NCI-H345 treated with DMSO at 0.1 percent for 48 hours (cell line): ENCODE measurements at regions not wholly inside any gene's neighbourhood (a gene's known extent, or its start where the extent isn't known, plus 50 kb on each side); places are given as distances from the start of the nearest gene placed in this dataset.
"Not testable (repeated sequence)": the region's sequence is repeated elsewhere in the genome, so short reads cannot be mapped to it uniquely, and the experiment has no call there.

Experiments used
- DNase-seq: peaks from one replicate; lab custom pipeline; 2025; ENCODE audit not compliant: unreplicated experiment; lab: John Stamatoyannopoulos, UW

DNA sequence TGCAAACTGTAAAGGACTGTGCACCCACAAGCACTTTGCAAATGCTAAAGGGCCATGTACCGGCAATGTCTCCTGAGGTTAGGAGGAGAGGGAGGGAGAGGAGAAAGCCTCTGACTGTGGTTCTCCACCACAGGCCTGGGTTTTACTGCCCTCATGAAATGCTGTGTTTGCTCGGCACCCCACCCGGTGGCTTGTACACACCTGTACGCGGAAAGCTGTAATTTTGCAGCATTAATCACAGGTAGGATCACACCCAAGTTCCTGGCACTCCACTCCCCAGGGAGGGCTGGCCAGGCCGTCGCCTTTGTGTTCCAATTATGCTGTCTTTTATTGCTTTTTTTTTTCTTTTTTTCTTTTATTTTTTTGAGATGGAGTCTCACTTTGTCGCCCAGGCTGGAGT is 78.5 kb upstream of the MYL10 start:
- no peak for DNase-seq

DNA sequence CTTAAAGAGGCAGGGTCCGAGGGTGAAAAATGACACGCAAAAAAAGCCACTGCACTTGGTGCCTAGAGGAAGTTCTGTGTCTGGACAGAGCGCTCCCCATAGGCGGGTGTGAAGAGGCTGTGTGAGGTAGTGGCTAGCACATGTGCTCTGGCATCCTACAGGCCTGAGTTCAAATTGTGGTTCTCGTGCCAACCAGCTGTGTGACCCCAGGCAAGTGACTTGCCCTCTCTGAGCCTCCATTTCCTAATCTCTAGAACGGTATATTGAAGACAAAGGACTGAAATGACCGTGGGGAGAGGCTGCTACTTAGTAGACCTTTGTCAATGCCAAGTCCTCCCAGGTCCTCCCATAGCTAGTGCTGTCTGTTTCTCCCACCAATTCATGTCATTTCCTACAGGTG is 79.1 kb upstream of the MYL10 start:
- no peak for DNase-seq

DNA sequence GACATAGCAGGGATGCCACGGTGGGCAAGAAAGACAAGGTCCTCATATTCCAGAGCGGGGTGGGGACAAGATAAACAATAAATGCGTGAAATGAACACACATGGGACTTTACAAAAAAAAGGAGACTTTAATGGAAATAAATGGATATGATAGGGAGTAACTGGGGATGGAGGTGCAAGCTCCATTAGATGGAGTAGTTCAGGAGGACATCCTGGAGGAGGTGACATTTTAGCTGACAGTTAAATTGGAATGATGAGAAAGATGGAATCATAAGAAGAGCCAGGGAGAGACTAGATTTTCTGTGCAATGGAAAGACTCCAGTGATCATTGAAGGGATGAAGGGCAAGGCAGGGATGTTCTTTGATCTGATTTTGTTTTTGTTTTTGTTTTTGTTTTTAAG is 83.6 kb upstream of the MYL10 start:
- no peak for DNase-seq

DNA sequence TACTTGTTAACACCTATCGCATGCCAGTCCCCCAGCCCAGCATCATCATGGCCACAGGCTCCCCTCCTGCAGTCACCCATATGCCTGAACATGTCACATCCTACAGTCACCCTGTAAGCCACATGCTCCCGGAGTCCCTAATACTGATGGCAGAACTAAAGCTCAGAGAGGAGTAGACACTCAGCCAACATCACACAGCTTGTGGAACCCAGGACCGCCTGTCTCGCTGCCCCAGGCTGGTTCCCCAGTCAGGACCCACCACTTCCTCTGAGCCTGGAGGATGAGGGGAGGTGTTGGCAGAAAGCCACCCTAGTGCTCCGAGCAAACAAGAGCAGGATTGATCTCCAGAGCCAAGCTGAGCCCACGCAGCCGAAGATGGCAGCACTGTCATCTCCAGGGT is 85.0 kb upstream of the MYL10 start:
- no peak for DNase-seq

DNA sequence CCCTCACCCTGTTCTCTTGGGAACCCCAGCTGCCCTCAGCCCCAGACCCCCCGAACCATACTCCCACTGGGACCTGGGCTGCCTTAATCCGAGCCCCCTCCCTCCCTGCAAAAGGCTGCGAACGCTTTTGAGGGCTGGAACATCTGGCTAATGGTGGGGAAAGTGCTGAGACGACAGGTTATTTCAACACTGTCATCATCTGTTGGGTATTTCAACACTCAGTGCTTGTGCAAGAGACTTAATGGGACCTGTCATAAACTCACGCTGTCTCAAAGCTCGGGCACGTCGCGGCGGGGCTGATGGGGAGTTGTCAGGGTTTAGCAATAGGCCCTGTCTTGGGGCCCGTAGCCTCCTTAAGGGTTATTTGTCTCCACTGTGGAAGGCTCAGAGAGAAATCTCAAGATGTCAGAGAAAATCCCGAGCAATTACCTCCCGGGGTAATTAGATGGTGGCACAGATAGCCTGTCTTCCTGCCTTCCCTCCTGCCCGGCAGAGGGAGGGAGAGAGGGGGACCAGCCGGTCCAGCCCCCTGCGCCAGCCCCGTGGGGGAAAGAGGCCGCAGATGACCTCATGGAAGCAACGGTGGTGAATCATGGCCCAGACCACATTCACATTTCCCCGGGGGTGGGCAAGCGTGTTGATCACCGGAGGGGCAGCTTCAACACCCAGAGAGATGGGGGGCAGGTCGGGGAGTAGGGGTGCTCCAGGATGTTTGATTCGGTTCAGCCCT is 88.7 kb upstream of the MYL10 start:
- DNase-seq, result no peak

DNA sequence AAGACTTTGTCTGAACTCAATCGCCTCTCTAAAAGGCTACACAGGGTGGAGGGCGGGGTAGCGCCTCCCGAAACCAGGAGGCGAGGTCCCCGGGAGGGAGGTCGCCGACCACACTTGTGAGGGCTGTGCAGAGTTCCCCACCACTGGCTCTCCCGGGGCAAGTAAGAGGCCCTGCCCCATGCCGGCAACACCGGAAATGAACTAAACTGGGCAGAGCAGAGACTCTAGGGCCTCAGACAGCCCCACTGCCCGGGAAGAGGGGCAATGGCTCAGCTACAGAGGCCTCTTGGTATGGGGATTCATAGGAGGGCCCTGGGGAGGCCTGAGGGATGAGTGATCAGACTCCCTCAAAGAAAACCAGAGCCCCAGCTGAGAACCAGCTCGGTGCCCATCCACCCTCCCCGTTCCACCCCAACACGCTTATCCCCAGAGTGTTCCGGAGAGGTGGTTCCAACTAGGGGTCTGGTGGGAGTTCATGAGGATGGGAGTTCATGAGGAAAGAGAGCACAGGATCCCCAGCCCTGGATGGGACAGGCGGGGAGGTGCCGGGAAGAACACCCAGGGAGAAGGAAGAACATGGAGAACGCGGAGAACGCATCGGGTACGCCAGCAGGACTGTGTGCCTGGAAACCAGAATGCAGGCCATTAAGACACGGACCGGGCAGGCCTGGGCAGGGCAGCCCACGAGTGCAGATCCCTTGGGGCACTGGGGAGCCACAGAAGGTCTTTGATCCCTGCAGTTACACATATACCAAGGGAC is 89.4 kb upstream of the MYL10 start:
- no peak for DNase-seq

DNA sequence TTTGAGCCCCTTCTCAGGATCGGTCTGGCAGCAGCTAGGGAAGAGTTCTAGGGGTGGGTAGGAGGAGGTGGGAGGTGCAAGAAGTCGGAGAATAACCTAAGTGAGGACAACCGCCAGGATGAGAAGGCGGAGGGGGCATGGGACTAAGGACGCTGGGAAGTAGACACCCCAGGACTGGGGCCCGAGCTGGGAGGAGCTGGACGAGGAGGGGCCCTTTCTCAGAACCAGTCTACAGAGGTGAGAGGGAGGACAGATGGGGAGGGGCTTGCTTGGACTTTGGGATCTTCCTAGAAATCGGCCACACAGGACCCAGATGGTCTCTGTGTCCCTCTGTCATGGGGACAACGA is 90.0 kb upstream of the MYL10 start:
- DNase-seq, result no peak

DNA sequence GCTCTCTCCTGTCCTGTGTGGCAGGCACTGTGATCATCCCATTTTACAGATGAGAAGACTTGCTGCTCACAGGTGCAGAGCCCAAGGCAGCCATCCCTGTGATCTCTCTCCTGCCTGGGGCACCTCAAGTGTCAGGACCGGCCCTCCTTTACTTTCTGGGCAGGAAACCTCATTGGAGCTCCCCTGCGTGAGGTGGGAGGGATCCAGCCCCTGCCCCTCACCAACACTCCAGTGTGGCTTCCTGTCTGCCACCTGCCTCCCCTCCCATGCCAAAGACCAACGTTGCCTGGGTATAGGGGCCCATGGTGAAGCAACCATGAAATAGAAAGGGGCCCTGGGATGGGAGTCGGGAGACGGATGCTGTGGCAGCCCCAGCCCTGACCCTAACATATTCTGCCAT is 91.2 kb upstream of the MYL10 start:
- no peak for DNase-seq

DNA sequence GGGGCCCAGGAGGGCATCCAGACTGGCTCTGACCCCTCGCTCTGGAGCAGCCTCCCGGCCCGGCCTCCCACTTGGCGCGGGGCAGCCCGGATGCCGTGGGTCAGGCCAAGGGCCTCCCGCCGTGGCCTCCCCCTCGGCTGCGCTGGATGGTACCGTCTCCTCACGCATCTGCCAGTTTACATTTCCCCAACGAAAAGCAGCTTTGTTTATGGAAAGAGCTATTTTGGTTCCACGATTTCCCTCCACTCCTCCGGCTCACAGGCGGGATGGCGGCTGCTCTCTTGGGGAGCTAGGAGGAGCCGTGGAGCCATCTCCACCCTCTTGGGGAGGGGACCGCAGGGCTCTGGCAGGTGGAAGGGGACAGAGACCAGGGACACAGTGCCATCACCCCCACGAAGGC is 93.2 kb upstream of the MYL10 start:
- DNase-seq, result no peak

DNA sequence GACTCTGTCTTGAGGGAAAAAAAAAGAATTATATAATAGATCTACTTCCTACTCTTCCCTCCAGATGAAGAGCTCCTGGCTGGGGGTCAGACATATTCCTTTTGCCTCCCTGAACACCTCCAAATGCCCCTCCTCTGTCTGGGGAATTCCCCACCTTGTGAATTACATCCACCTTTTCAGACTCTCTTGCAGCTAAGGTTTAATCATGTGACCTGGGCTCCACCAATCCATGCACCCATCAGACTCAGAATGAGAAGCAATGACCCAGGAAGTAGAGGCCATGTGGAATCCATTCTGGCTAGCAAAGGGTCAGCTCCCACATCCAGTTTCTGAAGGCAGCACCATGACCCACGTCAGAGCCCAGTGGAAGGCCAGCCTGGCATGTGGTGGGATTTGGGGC is 93.6 kb upstream of the CUX1 start:
- DNase-seq, result no peak

DNA sequence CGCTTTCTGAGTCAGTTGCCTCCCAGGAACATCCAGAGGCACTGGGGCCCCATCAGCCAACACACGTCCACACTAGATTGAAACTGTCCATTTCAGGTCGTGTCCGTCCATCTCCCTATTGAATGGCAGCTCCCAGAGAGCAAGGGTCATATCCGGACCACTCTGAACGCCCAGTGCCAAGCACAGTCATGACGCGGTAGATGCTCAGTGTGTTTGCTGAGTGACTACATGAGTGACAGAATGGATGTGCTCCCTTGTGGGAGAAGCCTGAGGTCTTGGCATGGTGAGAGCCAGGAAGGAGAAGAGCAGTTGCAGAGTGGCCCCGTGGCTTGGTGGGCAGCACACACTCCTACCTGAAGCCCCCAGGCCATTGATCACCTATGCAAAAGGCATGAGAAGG is 92.5 kb upstream of the CUX1 start:
- no peak for DNase-seq

DNA sequence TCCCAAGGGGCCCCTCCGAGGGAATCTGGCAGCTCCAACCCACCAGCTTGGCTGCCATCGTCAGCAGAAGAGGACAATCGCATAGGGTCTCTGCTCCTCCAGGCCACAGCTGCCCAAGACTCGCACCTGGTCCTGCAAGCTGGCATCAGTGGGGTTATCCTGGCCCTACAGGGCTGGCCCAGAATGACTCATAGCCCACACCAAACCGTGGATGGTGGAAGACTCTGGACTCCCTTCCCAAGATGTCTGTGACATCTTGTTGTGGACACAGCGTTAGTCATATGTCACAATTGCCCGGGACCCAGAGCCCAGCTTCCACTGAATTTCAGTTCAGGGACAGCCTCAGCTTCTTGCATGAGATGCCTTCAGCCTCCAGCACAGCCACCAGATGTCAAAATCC is 91.5 kb upstream of the CUX1 start:
- DNase-seq, result no peak

DNA sequence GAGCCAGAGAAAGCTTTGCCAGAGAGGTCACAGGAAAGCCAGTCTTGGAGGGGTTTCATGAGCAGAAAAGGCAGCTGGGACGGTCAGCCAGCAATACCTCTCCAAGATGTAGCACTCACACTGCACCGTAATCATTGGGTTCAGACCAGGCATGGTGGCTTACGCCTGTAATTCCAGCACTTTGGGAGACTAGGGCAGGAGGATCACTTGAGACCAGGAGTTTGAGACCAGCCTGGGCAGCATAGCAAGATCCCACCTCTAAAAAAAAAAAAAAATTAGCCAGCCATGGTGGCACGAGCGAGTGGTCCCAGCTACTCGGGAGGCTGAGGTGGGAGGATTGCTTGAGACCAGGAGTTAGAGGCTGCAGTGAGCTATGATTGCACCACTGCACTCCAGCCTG is 90.2 kb upstream of the CUX1 start:
- DNase-seq, result no peak

DNA sequence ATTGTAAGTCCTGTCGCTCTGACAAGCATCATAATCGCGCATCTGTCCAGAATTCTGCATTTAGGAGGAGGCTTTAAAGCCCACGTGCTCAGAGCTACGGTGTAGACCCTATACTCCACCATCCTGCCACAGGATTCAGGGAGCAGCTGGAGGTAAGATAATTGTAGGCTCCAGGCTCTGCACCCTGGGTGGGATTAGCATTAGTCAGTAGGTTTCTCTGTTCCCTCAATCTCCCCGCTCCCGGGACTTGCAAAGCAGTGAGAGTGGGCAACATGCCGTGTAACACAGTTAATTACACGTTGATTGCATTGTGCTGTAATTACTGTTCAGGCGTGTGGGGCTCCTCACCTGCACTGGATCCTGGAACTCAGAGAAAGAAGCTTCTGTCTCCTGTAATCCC is 89.3 kb upstream of the CUX1 start:
- DNase-seq, result no peak

DNA sequence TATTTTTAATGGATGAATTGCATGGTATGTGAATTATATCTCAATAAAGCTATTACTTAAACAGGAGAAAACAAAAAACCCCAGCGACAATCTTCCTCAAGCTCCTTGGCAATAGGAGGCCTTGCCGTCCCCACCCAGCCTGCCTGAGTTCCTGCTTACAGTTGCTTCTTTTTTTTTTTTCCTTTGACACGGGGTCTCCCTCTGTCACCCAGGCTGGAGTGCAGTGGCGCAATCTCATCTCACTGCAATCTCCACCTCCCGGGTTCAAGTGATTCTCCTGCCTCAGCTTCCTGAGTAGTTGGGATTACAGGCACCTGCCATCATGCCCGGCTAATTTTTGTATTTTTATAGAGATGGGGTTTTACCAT is 88.6 kb upstream of the CUX1 start:
- DNase-seq, result not testable (repeated sequence)

DNA sequence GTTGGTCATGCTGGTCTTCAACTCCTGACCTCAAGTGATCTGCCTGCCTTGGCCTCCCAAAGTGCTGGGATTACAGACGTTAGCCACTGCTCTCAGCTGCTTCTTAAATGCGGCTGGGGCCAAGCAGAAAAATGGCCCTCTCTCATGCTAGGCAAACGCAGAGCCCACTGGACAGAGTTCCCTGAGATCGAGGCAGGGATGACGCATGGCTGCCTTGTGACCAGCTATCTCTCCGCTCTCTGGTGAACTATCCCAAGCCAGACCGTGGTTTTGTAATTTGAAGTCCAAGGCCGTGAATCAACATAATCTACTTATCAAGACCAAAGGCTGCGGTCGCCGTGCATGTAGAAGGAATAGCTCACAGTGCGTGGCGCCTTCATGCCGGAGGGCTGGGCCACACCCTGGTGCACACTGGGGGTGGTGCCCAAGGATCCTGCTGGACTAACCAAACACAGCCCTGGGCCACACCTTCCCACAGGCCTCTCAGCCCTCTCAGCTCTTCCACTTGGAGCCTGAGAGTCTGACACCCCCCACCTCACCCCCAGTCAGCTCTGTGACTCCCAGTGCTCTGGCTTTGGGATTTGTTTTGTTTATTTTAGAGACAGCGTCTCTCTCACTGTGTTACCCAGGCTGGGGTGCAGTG is 88.1 kb upstream of the CUX1 start:
- DNase-seq, result no peak

DNA sequence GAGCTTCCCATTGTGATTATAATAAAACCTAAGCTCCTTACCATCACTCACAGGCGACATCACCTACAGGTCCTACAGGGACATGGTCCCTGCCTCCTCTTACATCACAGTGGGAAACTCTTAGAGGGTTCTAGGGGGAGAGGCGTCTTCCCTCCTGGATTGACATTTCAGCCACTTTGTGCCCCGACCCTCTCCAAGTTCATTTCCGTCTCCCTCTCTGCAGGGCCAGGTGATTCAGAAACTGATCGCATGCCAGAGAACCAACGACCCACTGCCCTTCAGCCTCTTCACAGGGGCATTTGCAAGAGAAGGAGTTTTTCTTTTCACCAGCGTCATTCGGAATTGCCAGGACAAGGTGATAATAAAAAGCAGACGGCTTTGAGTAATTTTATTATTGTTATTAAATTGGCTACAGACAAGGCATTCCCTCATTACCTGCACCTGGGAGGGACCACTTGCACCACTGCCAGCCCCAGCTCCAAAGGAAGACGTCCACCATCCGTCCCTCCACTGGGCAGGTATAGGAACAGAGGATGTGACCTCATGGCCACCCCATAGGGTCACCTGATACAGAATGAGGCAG is 85.8 kb upstream of the CUX1 start:
- no peak for DNase-seq

DNA sequence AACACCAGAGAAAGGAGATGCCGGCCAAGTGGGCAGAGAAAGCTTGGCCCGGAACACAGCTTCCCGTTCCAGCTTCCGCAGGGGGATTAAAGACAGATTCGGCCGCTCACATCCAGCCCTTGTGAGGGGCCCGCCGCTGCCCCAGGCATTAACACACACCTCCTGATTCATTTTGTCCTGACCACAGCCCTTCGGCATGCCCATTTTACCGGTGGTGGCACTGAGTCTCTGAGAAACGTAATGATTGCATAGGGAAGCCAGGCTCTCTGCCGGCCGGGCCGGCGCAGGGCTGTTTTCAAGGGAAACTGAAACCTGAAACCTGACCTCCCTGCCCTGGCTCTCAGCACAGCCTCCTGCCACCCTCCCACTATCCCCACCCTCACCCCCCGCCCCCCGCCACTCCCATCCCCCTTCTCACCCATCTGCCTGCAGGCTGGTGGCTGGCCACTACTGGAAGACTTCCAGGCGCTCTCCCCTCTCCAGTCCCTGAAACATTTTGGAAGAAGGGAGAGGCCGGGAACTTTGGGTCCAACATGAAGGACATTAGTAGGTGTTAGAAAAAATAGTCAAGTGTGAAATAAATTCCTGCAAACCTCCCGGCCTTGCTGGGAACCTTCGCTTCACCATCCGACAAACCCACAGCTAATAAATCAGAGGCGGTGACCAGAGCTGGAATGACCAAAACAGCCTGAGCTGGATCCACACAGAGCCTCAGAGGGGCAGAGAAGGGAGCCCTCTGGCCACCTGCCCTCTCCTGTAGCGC is 83.5 kb upstream of the CUX1 start:
- DNase-seq, result no peak

DNA sequence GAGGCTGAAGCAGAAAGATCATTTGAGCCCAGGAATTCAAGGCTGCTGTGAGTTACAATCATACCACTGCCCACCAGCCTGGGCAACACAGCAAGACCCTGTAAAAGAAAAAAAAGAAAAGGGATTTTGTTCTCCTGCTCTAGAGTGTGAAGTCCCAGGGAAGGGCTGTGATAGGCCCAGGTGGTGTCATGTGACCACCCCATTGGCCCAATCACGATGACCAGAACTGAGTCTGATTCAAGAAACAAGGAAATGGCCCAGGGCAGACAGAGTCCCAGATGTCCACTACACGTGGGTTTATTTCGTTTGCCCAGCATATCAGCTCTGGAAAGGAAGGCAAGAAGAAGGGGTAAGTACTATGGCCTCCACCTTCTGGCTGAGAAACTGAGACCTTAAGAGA is 81.3 kb upstream of the CUX1 start:
- DNase-seq, result no peak

DNA sequence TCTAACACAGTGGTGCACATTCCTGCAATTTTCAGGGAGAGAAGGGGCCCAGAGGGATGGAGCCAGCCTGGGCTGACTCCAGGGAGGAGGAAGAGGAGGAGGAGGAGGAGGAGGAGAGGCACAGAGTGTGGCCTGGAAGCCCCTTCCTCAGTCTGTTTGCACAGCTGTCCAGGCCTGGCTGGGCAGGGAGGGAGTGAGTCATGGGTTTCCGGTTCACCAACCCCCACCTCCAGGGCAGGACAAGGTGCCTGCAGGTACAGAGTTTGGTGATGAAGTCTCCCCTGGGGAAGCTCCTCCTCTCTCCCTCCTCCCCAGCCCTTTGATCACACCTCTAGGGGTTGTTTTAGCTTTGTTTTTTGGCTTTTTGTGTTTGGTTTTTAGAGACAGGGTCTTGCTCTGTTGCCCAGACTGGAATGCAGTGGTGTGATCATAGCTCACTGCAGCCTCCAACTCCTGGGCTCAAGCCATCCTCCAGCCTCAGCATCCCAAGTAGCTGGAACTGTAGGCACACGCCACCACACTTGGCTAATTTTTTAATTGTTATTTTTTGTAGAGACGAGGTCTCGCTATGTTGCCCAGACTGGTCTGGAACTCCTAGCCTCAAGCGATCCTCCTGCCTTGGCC is 77.5 kb upstream of the CUX1 start:
- no peak for DNase-seq
